ENCODE measurements at regions not wholly inside any gene's neighbourhood (a gene's known extent, or its start where the extent isn't known, plus 50 kb on each side); places are given as distances from the start of the nearest gene placed in this dataset.
A peak's percentile ranks its signal among the peaks of the same experiment; 100 is the strongest.

GRCh38 chr11:95451261-95451660 lies 220.3 kb upstream of the SESN3 start:
- H3K4me3 Mint-ChIP-seq = no peak overlapping the region
- peaks cover 20% of the 10 kb centered on the region for H3K4me1 Mint-ChIP-seq
- no peaks in the 10 kb centered on the region for H3K36me3 Mint-ChIP-seq
- H3K9me3 Mint-ChIP-seq = no peaks in the 10 kb centered on the region
- H3K27ac Mint-ChIP-seq = no peak overlapping the region
- no peak for DNase-seq (ENCODE audit: low spot score in 2 of 2)
- ATAC-seq (ENCODE audit: low read depth) = no peak
- H3K27me3 Mint-ChIP-seq = no peaks in the 10 kb centered on the region

GRCh38 chr11:95450547-95451123 lies 219.6 kb upstream of the SESN3 start:
- Mint-ChIP-seq H3K9me3 (no peaks in the 10 kb centered on the region), H3K27me3 (no peaks in the 10 kb centered on the region), H3K36me3 (no peaks in the 10 kb centered on the region), H3K4me1 (peaks cover 13% of the 10 kb centered on the region), H3K27ac (no peak overlapping the region), H3K4me3 (no peak overlapping the region)
- no peak for DNase-seq (ENCODE audit: low spot score in 2 of 2)
- no peak for ATAC-seq (ENCODE audit: low read depth)

DNA sequence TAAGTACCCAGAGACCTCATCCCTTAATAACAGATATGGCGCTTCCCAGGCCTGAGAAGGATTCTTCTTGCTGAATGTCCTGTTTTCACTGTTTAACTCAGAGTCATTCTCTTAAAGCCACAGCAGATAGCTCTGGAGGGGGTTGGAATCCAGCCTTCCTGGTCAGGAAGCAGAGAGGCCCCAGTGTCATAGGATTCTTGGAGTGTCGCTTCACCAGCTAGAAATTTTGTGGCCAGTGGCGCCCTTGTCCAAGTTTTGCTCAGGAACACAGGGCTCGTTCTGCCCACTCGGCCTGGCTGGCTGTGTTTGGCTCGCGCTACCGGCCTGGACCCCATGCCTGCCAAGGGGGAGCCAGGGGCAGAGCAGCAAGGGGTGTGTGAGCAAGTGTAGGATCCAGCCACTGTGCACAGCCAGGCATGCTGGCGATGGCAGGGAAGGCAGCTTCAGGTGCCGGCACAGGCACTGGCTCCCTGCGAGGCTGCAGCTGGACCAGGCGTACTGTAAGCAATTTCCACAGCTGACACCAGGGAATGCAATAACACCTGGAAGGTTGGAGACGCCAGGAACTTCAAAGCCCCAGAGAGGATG lies 214.8 kb upstream of the SESN3 start:
- Mint-ChIP-seq H3K4me3 (no peak overlapping the region), H3K36me3 (no peaks in the 10 kb centered on the region), H3K4me1 (peaks cover 8% of the 10 kb centered on the region), H3K9me3 (peaks cover 2% of the 10 kb centered on the region), H3K27ac (no peak overlapping the region), H3K27me3 (no peaks in the 10 kb centered on the region)
- DNase-seq (ENCODE audit: low spot score in 2 of 2) = no peak
- ATAC-seq (ENCODE audit: low read depth) = no peak

- Mint-ChIP-seq H3K9me3 (peaks cover 2% of the 10 kb centered on the region), H3K36me3 (no peaks in the 10 kb centered on the region), H3K27ac (no peak overlapping the region), H3K4me3 (no peak overlapping the region), H3K27me3 (no peaks in the 10 kb centered on the region), H3K4me1 (peaks cover 8% of the 10 kb centered on the region)
- DNase-seq (ENCODE audit: low spot score in 2 of 2) = no peak
- no peak for ATAC-seq (ENCODE audit: low read depth)
Measured at GRCh38 chr11:95444309-95445241, 213.6 kb upstream of the SESN3 start.

GRCh38 chr11:95443386-95443785 lies 212.4 kb upstream of the SESN3 start:
- Mint-ChIP-seq H3K36me3 (no peaks in the 10 kb centered on the region), H3K4me1 (peaks cover 8% of the 10 kb centered on the region), H3K27me3 (no peaks in the 10 kb centered on the region), H3K27ac (peak overlapping the region; percentile 51), H3K9me3 (peaks cover 2% of the 10 kb centered on the region), H3K4me3 (peak overlapping the region; percentile 24)
- peak; percentile 95 for ATAC-seq (ENCODE audit: low read depth)
- DNase-seq (ENCODE audit: low spot score in 2 of 2) = peak in 1 of 2 donors; percentile 14

DNA sequence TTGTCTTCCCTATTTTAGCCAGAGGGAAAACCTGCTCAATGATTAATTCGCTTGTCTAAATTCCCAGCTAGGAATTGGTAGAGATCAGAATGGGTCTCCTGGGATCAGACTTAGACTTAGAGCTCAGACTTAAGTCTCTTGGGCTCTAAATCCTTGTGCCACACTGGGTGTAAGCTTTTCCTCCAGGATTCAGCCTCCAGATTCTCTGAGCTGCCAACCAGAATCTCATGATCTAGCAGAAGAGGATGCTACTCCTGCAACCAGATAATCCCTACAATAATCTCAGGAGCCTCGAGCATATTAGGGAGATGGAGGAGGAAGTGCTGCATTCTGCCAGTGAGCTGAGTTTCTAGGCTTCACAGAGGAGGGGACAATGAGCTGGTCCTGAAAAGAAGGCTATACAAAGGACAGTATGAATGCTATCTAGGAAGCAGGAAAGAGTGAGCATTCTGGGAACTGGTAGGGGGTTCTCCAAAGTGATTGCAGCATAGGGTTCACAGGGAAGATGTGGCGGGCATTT lies 211.6 kb upstream of the SESN3 start:
- Mint-ChIP-seq H3K27me3 (no peaks in the 10 kb centered on the region), H3K4me3 (no peak overlapping the region), H3K36me3 (no peaks in the 10 kb centered on the region), H3K9me3 (peaks cover 2% of the 10 kb centered on the region), H3K4me1 (peaks cover 8% of the 10 kb centered on the region), H3K27ac (peak overlapping the region; percentile 51)
- ATAC-seq (ENCODE audit: low read depth) (no peak), DNase-seq (ENCODE audit: low spot score in 2 of 2) (no peak)

DNA sequence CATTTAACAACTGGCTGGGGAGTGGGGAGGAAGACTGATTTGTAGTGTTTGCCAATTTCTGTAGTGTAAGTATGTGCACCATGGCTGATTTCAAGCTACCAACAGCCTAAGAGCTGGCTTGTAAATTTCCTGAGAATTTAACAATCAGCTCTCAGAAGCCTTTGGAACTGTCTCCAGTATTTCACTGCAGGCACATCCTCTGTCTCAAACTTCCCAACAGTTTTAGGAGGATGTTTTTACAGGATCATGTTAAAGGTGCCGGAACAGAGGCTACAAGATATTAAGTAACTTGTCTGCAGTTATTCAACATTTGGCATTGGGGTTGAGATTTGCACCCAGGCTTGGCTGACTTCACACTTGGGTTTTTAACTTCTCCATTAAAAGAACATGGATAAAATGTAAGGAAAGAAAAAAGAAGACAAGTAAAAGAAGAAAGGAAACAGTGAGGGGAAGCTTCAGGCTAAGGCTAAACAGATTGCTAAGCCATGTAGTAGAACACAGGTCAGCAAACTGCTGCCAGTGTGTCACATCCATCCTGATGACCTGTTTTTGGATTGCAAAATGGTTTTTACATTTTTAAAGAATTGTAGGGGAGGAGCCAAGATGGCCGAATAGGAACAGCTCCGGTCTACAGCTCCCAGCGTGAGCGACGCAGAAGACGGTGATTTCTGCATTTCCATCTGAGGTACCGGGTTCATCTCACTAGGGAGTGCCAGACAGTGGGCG lies 204.8 kb upstream of the SESN3 start:
- Mint-ChIP-seq H3K27me3 (no peaks in the 10 kb centered on the region), H3K4me3 (no peak overlapping the region), H3K27ac (no peak overlapping the region), H3K4me1 (peaks cover 2% of the 10 kb centered on the region), H3K36me3 (no peaks in the 10 kb centered on the region), H3K9me3 (no peaks in the 10 kb centered on the region)
- DNase-seq (ENCODE audit: low spot score in 2 of 2) (no peak), ATAC-seq (ENCODE audit: low read depth) (no peak)

- Mint-ChIP-seq H3K4me3 (no peak overlapping the region), H3K9me3 (no peaks in the 10 kb centered on the region), H3K36me3 (no peaks in the 10 kb centered on the region), H3K27ac (no peak overlapping the region), H3K4me1 (peaks cover 2% of the 10 kb centered on the region), H3K27me3 (no peaks in the 10 kb centered on the region)
- no peak for ATAC-seq (ENCODE audit: low read depth)
- no peak for DNase-seq (ENCODE audit: low spot score in 2 of 2)
Measured at GRCh38 chr11:95435192-95435591, 204.2 kb upstream of the SESN3 start.

GRCh38 chr11:95434489-95435057 lies 203.6 kb upstream of the SESN3 start:
- no peak overlapping the region for H3K4me3 Mint-ChIP-seq
- H3K27me3 Mint-ChIP-seq = no peaks in the 10 kb centered on the region
- H3K36me3 Mint-ChIP-seq = no peaks in the 10 kb centered on the region
- no peak overlapping the region for H3K27ac Mint-ChIP-seq
- H3K4me1 Mint-ChIP-seq = peaks cover 2% of the 10 kb centered on the region
- no peak for DNase-seq (ENCODE audit: low spot score in 2 of 2)
- no peak for ATAC-seq (ENCODE audit: low read depth)
- H3K9me3 Mint-ChIP-seq = no peaks in the 10 kb centered on the region

DNA sequence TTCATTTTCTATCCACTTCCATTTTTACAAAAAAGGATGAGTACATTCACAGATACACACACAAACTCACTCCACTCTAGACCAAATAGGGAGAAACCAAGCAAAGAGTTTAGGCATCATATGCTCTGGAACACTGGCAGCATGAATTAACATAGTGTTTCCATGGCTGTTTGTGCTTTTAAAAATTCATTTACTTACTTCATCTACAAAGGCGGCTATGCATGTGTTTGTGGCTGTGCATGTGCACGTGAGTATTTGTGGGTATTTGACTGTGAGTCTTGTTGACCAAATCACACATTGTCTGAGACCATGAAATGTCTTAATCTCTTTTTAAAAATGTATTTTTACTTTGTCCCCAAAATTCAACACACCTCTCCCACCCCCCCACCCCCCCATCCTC lies 203.0 kb upstream of the SESN3 start:
- no peak overlapping the region for H3K4me3 Mint-ChIP-seq
- no peak for ATAC-seq (ENCODE audit: low read depth)
- H3K27ac Mint-ChIP-seq = no peak overlapping the region
- H3K9me3 Mint-ChIP-seq = no peaks in the 10 kb centered on the region
- H3K4me1 Mint-ChIP-seq = peaks cover 2% of the 10 kb centered on the region
- H3K36me3 Mint-ChIP-seq = no peaks in the 10 kb centered on the region
- H3K27me3 Mint-ChIP-seq = no peaks in the 10 kb centered on the region
- no peak for DNase-seq (ENCODE audit: low spot score in 2 of 2)

GRCh38 chr11:95432714-95433503 lies 201.9 kb upstream of the SESN3 start:
- no peaks in the 10 kb centered on the region for H3K9me3 Mint-ChIP-seq
- H3K4me3 Mint-ChIP-seq = no peak overlapping the region
- H3K4me1 Mint-ChIP-seq = peaks cover 2% of the 10 kb centered on the region
- H3K36me3 Mint-ChIP-seq = no peaks in the 10 kb centered on the region
- no peak overlapping the region for H3K27ac Mint-ChIP-seq
- ATAC-seq (ENCODE audit: low read depth) (no peak), DNase-seq (ENCODE audit: low spot score in 2 of 2) (no peak)
- no peaks in the 10 kb centered on the region for H3K27me3 Mint-ChIP-seq

DNA sequence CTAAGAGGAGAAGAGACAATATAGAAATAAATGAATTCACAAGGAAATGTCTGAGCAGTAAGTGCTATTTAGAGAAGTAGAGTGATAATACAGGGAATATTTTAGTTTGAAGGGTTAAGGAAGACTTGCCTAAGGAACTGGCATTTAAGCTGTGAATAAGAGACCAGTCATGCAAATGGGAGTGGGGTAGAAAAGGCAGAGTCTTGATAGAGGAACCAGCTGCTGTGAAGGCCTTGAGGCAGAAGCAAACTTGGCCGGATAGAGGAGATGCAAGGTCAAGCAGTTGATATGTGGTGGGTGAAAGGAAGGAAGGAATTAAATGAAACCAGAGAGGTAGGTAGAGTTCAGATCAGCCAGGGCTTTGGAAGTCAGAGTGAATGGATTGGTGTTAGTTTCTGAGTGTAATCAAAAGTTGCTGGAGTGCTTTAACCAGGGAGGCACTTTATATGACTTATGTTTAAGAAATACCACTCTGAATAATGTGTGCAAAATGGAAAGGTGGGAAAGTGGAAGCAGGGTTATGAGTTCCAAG lies 198.4 kb upstream of the SESN3 start:
- no peak overlapping the region for H3K27ac Mint-ChIP-seq
- ATAC-seq (ENCODE audit: low read depth) (no peak), DNase-seq (ENCODE audit: low spot score in 2 of 2) (no peak)
- no peaks in the 10 kb centered on the region for H3K9me3 Mint-ChIP-seq
- peaks cover 2% of the 10 kb centered on the region for H3K27me3 Mint-ChIP-seq
- H3K36me3 Mint-ChIP-seq = peaks cover 1% of the 10 kb centered on the region
- H3K4me3 Mint-ChIP-seq = no peak overlapping the region
- H3K4me1 Mint-ChIP-seq = peaks cover 2% of the 10 kb centered on the region
